Ovary (tissue), 7 donors: ENCODE measurements at regions not wholly inside any gene's neighbourhood (a gene's known extent, or its start where the extent isn't known, plus 50 kb on each side); places are given as distances from the start of the nearest gene placed in this dataset.
A peak's percentile ranks its signal among the peaks of the same experiment; 100 is the strongest.

Source experiments
- DNase-seq, 5 donors: peaks; one replicate each; pipeline ENCODE4 v3.0.0-alpha.2; 2019 to 2020
- H3K27ac ChIP-seq, 2 donors: fragments of 200-600 bp; one replicate each; pipeline versions ENCODE4 v1.5.1 to v1.8.0; 2019 to 2022
- H3K27me3 ChIP-seq: fragments of 200-600 bp; one replicate; pipeline ENCODE4 v1.8.0; 2022
- H3K36me3 ChIP-seq: fragments of 200-600 bp; sonication (generic); one replicate; pipeline ENCODE4 v1.5.1; 2019
- H3K4me1 ChIP-seq: one replicate; pipeline ENCODE4 v1.8.1; 2013; ENCODE audit warnings: mild to moderate bottlenecking, moderate library complexity; ENCODE audit not compliant: insufficient read depth
- H3K4me3 ChIP-seq: fragments of 200-600 bp; sonication (generic); one replicate; pipeline ENCODE4 v1.5.1; 2017
- H3K9me3 ChIP-seq, 2 donors: fragments of 200-600 bp in 1 of 2; sonication (generic) in 1 of 2; one replicate each; pipeline versions ENCODE4 v1.5.1 to v1.8.1; 2013 to 2019; ENCODE audit warnings: mild to moderate bottlenecking in 1 of 2, moderate library complexity in 1 of 2
- EP300 ChIP-seq: sonication (generic); formaldehyde crosslinking; IDR thresholded peaks from one replicate; pipeline ENCODE4 v1.6.1; 2017; ENCODE audit warnings: antibody characterized with exemption
- POLR2A ChIP-seq: fragments of 450-650 bp; IDR thresholded peaks from one replicate; pipeline ENCODE4 v1.6.1; 2017; ENCODE audit warnings: antibody characterized with exemption, mild to moderate bottlenecking, moderate library complexity
- WGBS, 3 donors: extraction: QIAGEN DNeasy Blood & Tissue Kit in 1 of 3; methylation state at CpG; one replicate each; pipeline versions ENCODE4 v1.1.5 to v1.1.7; 2013 to 2017; 5-methylcytosine and 5-hydroxymethylcytosine counted together
- intact Hi-C, 4 donors: fragments of 100-400 bp; cut with DNase I; formaldehyde crosslinking; loops; one replicate each; pipeline versions ENCODE4 v1.11.0 to v1.15.1; 2022 to 2023
- TF ChIP-seq, protein P1 (sequence below), 3 donors: fragments of 450-650 bp in 2 of 3; fragments of 200-600 bp in 1 of 3; IDR thresholded peaks; one replicate each; pipeline versions ENCODE4 v1.5.1 to v1.8.0; 2016 to 2022; ENCODE audit warnings: antibody characterized with exemption in 3 of 3, mild to moderate bottlenecking in 1 of 3
- donor health status: DM: no; HTN: no; CAD: no; lungs with moderate emphysema.
- donor health status: DM: no; HTN: no; CAD: no.
- donor health status: Bipolar disorder and iron deficiency.
- donor health status: DM: no; HTN: no; CAD: no.
- donor health status: DM: yes; HTN: yes; CAD: no.

DNA sequence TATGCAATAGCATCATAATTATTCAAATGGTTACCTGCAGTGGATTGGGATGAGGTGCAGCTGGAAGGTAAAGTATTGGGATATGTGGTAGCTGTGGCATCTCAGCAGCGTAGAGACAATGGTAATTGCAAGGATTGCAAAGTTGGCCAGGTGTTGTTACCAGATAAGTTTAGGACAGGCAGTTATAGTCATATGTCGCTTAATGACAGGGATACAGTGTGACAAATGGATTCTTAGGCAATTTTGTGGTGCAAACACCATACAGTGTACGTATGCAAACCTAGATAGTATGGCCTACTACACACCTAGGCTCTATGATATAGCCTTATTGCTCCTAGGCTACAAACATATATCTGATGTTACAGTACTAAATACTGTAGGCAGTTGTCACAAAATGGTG is 163.5 kb upstream of the LYZL2 start:
- 96 to 98% (median 96%) methylated on average over 3 of the region's 3 CpGs for WGBS, 3 donors
- DNase-seq: no peak
- Histone ChIP-seq H3K27ac (no peak overlapping the region), H3K4me3 (no peak overlapping the region), H3K27me3 (no peaks in the 10 kb centered on the region), H3K4me1 (no peaks in the 10 kb centered on the region), H3K9me3 (no peaks in the 10 kb centered on the region), H3K36me3 (no peaks in the 10 kb centered on the region)
- intact Hi-C loops: no loop called here
- no peak for TF ChIP-seq POLR2A
- TF ChIP-seq, protein P1, sequence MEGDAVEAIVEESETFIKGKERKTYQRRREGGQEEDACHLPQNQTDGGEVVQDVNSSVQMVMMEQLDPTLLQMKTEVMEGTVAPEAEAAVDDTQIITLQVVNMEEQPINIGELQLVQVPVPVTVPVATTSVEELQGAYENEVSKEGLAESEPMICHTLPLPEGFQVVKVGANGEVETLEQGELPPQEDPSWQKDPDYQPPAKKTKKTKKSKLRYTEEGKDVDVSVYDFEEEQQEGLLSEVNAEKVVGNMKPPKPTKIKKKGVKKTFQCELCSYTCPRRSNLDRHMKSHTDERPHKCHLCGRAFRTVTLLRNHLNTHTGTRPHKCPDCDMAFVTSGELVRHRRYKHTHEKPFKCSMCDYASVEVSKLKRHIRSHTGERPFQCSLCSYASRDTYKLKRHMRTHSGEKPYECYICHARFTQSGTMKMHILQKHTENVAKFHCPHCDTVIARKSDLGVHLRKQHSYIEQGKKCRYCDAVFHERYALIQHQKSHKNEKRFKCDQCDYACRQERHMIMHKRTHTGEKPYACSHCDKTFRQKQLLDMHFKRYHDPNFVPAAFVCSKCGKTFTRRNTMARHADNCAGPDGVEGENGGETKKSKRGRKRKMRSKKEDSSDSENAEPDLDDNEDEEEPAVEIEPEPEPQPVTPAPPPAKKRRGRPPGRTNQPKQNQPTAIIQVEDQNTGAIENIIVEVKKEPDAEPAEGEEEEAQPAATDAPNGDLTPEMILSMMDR (IDR thresholded peaks at IDR 0.05): no peak
- no peak for TF ChIP-seq EP300

DNA sequence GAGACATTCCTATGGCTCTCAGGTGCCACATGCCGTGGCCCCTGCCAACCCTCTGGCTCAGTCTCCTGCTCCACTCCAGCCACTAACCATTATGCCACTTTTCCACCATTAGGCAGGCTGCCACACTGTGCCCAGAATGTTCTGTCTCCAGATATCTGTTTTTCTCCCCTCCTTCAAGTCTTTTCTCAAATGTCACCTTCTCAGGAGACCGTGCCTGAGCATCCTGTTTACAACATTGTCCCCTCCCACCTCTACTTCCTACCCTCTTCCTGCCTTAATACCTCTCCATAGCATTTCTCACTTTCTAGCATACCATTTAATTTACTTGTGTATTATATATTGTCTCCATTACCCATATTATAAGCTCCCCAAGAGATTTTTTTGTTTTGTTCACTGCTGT is 162.5 kb upstream of the LYZL2 start:
- no peaks in the 10 kb centered on the region for H3K36me3 ChIP-seq
- H3K27ac ChIP-seq: no peak overlapping the region
- H3K9me3 ChIP-seq: no peaks in the 10 kb centered on the region
- no peak for DNase-seq
- H3K4me1 ChIP-seq: no peaks in the 10 kb centered on the region
- TF ChIP-seq POLR2A (no peak), EP300 (no peak)
- TF ChIP-seq, protein P1 (IDR thresholded peaks at IDR 0.05): no peak
- intact Hi-C loops: no loop called here
- H3K4me3 ChIP-seq: no peak overlapping the region
- no peaks in the 10 kb centered on the region for H3K27me3 ChIP-seq
- 86 to 93% (median 87%) methylated on average over 2 of the region's 2 CpGs for WGBS, 3 donors

DNA sequence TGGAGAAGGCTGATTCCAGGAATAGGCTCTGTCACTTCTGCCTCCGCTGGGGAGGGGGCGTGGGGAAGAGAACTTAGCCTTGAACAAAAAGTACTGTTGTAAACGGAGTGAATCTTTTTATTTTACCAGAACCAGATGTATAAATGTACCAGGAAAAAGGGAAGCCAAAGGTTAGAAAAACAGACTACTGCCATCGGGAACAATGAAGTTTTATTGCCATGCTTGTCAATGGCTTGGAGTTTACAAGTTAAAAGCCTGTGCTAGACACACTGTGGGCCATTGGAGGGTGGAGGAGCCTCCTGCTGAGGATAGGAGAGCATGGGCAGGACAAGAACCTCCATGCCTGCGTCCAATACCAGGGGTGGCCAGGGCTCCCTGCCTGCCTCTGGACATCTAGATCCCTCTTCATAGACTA is 161.7 kb upstream of the LYZL2 start:
- H3K36me3 ChIP-seq: no peaks in the 10 kb centered on the region
- intact Hi-C loops: no loop called here
- H3K27me3 ChIP-seq: no peaks in the 10 kb centered on the region
- DNase-seq: peak in 1 of 5 donors; percentile 9
- no peaks in the 10 kb centered on the region for H3K4me1 ChIP-seq
- H3K4me3 ChIP-seq: no peak overlapping the region
- no peak overlapping the region for H3K27ac ChIP-seq
- 39 to 51% (median 48%) methylated on average over 5 of the region's 5 CpGs for WGBS, 3 donors
- TF ChIP-seq POLR2A: no peak
- TF ChIP-seq, protein P1 (IDR thresholded peaks at IDR 0.05): no peak
- no peak for TF ChIP-seq EP300
- no peaks in the 10 kb centered on the region for H3K9me3 ChIP-seq

DNA sequence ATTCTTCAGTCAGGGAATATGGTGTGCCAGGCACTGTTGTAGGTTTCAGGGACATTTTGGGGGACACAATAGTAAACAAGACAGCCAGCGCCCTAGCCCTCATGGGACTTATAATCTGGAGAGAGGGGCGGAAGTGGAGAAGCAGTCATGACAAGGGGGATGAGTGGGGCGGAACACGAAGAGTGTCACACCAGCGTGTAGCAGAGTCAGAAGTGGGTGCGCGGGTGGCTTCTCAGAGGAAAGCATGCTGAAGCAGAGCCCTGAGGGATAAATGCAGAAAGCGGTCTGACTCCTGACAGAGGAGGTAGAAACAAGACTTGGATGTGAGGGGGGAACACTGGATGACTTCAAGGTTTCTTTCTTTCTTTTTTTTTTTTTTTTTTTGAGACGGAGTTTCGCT is 160.3 kb upstream of the LYZL2 start:
- no peaks in the 10 kb centered on the region for H3K36me3 ChIP-seq
- H3K4me1 ChIP-seq: no peaks in the 10 kb centered on the region
- 94 to 97% (median 96%) methylated on average over 10 of the region's 10 CpGs for WGBS, 3 donors
- intact Hi-C loops: loop anchor here (5.0 to 10.0 kb wide), 7 partner anchors 242 to 1025 kb away; partner anchors contain the start of genes ZEB1 (in 3 of the 4) and ZNF438 (in 1 of the 4)
- H3K27ac ChIP-seq: no peak overlapping the region
- no peak for DNase-seq
- no peaks in the 10 kb centered on the region for H3K9me3 ChIP-seq
- H3K4me3 ChIP-seq: no peak overlapping the region
- TF ChIP-seq EP300 (no peak), POLR2A (no peak)
- TF ChIP-seq, protein P1 (IDR thresholded peaks at IDR 0.05): no peak
- H3K27me3 ChIP-seq: no peaks in the 10 kb centered on the region
